Ascending aorta (tissue), 2 donors: ENCODE measurements at regions not wholly inside any gene's neighbourhood (a gene's known extent, or its start where the extent isn't known, plus 50 kb on each side); places are given as distances from the start of the nearest gene placed in this dataset.
"Not testable (repeated sequence)": the region's sequence is repeated elsewhere in the genome, so short reads cannot be mapped to it uniquely, and the experiment has no call there.

Source experiments
- DNase-seq, 2 donors: peaks; one replicate each; pipeline ENCODE4 v3.0.0-alpha.2; 2019; ENCODE audit warnings: low spot score in 2 of 2
- H3K27ac ChIP-seq, 2 donors: fragments of 200-600 bp; sonication (generic); one replicate each; pipeline ENCODE4 v1.5.1; 2016 to 2017; ENCODE audit warnings: mild to moderate bottlenecking in 1 of 2
- H3K27me3 ChIP-seq: fragments of 200-600 bp; sonication (generic); one replicate; pipeline ENCODE4 v1.5.1; 2017
- H3K36me3 ChIP-seq, 2 donors: fragments of 200-600 bp; sonication (generic); one replicate each; pipeline ENCODE4 v1.5.1; 2016
- H3K4me1 ChIP-seq, 2 donors: fragments of 200-600 bp; sonication (generic); one replicate each; pipeline ENCODE4 v1.5.1; 2016 to 2017; ENCODE audit warnings: mild to moderate bottlenecking in 1 of 2
- H3K4me3 ChIP-seq, 2 donors: fragments of 200-600 bp; sonication (generic); one replicate each; pipeline ENCODE4 v1.5.1; 2016 to 2017; ENCODE audit warnings: mild to moderate bottlenecking in 1 of 2
- H3K9me3 ChIP-seq, 2 donors: fragments of 200-600 bp; sonication (generic); one replicate each; pipeline ENCODE4 v1.5.1; 2016
- CTCF ChIP-seq, 3 experiments: fragments of 200-600 bp in 2 of 3; fragments of 450-650 bp in 1 of 3; sonication (generic) in 2 of 3; IDR thresholded peaks; one replicate each; pipeline ENCODE4 v1.5.1; 2016 to 2019; ENCODE audit warnings: antibody characterized with exemption in 3 of 3, mild to moderate bottlenecking in 1 of 3, moderate library complexity in 1 of 3
- intact Hi-C: fragments of 100-400 bp; cut with DNase I; formaldehyde crosslinking; loops from one replicate; pipeline ENCODE4 v1.15.1; 2023

GRCh38 chrX:82695066-82695465 is 813.0 kb upstream of the POU3F4 start:
- no peaks in the 10 kb centered on the region for H3K27me3 ChIP-seq
- intact Hi-C loops, result no loop called here
- H3K4me1 ChIP-seq, result peaks cover 0 to 4% of the 10 kb centered on the region in 2 donors
- peak overlapping the region in 1 of 2 donors; percentile 46 for H3K27ac ChIP-seq
- no peak for TF ChIP-seq CTCF (IDR thresholded peaks at IDR 0.05)
- no peak for DNase-seq
- no peaks in the 10 kb centered on the region for H3K9me3 ChIP-seq
- H3K4me3 ChIP-seq, result no peak overlapping the region
- H3K36me3 ChIP-seq, result no peaks in the 10 kb centered on the region

- no peak overlapping the region for H3K27ac ChIP-seq
- no peaks in the 10 kb centered on the region for H3K4me1 ChIP-seq
- no peaks in the 10 kb centered on the region for H3K27me3 ChIP-seq
- no peaks in the 10 kb centered on the region for H3K36me3 ChIP-seq
- H3K9me3 ChIP-seq, result no peaks in the 10 kb centered on the region
- intact Hi-C loops, result loop anchor here (5.0 kb wide), 1 partner anchor 54 kb away; no protein-coding TSS in a partner anchor
- no peak overlapping the region for H3K4me3 ChIP-seq
- TF ChIP-seq CTCF (IDR thresholded peaks at IDR 0.05), result no peak
- no peak for DNase-seq
Observed at GRCh38 chrX:82703551-82703950, 804.5 kb upstream of the POU3F4 start.

DNA sequence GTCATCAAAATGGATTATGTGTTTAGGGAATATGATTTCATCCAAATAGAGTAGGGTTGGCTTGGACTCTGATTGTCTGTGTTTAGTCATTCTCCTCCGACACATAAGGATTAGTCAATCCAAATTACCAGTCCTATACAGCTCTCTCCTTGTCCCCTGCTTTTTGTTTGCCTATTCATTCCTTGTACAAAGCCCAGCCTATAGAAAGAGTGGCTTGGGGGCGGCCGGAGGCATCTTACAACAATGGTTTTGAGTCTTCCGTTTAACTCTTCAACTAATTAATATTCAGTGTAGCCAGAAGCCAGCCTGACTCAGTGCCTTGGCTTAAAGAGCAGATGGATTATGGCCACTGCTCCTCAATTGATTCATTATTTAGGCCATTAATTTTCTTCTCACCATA is 796.6 kb upstream of the POU3F4 start:
- no peaks in the 10 kb centered on the region for H3K36me3 ChIP-seq
- intact Hi-C loops, result no loop called here
- DNase-seq, result no peak
- no peaks in the 10 kb centered on the region for H3K9me3 ChIP-seq
- TF ChIP-seq CTCF (IDR thresholded peaks at IDR 0.05), result no peak
- no peaks in the 10 kb centered on the region for H3K27me3 ChIP-seq
- H3K4me3 ChIP-seq, result no peak overlapping the region
- no peaks in the 10 kb centered on the region for H3K4me1 ChIP-seq
- H3K27ac ChIP-seq, result no peak overlapping the region

GRCh38 chrX:82721891-82722290 is 786.2 kb upstream of the POU3F4 start:
- no peaks in the 10 kb centered on the region for H3K9me3 ChIP-seq
- H3K36me3 ChIP-seq, result no peaks in the 10 kb centered on the region
- intact Hi-C loops, result no loop called here
- TF ChIP-seq CTCF (IDR thresholded peaks at IDR 0.05), result no peak
- no peaks in the 10 kb centered on the region for H3K4me1 ChIP-seq
- H3K27ac ChIP-seq, result no peak overlapping the region
- H3K4me3 ChIP-seq, result no peak overlapping the region
- DNase-seq, result no peak
- no peaks in the 10 kb centered on the region for H3K27me3 ChIP-seq

DNA sequence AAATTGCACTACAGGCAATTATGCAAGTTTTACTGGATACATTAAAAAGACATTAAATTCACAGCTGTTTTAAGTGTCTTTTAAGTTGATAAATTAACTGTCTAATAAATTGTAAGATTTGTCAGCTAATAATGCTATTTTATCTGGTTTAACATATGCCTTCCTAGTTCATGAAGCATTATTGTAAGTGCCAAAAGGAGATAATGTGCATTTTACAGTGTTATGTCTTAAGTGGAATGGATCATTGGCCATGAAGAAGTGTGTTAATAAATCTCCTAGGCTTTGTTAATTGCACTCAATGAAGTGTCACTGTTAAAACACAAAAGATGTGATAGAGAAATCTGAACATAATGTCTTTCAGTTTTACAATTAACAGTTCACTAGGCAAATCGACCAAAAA is 784.3 kb upstream of the POU3F4 start:
- no peaks in the 10 kb centered on the region for H3K27me3 ChIP-seq
- no peak for TF ChIP-seq CTCF (IDR thresholded peaks at IDR 0.05)
- H3K4me1 ChIP-seq, result no peaks in the 10 kb centered on the region
- H3K4me3 ChIP-seq, result no peak overlapping the region
- no peak overlapping the region for H3K27ac ChIP-seq
- intact Hi-C loops, result no loop called here
- H3K36me3 ChIP-seq, result no peaks in the 10 kb centered on the region
- no peaks in the 10 kb centered on the region for H3K9me3 ChIP-seq
- DNase-seq, result no peak

GRCh38 chrX:82727436-82727835 is 780.7 kb upstream of the POU3F4 start:
- H3K9me3 ChIP-seq, H3K27me3 ChIP-seq, H3K4me1 ChIP-seq, H3K27ac ChIP-seq, intact Hi-C loops, H3K4me3 ChIP-seq, DNase-seq, H3K36me3 ChIP-seq: not testable (repeated sequence)
